HG03139 (cell line): ENCODE measurements at regions not wholly inside any gene's neighbourhood (a gene's known extent, or its start where the extent isn't known, plus 50 kb on each side); places are given as distances from the start of the nearest gene placed in this dataset.
"Not testable (repeated sequence)": the region's sequence is repeated elsewhere in the genome, so short reads cannot be mapped to it uniquely, and the experiment has no call there.

Source experiments
- ATAC-seq: cut with Tn5 transposase; IDR thresholded peaks from one replicate; pipeline ENCODE4 v1.9.1; 2021; ENCODE audit not compliant: unreplicated experiment

- ATAC-seq, result no peak
Observed at GRCh38 chrX:140447150-140447549, 57.7 kb downstream of the SOX3 start.

- no peak for ATAC-seq
Observed at GRCh38 chrX:140440876-140441275, 64.0 kb downstream of the SOX3 start.

GRCh38 chrX:140439476-140439875 is 65.4 kb downstream of the SOX3 start:
- ATAC-seq, result no peak

- no peak for ATAC-seq
Observed at GRCh38 chrX:140434347-140434746, 70.5 kb downstream of the SOX3 start.

GRCh38 chrX:140433582-140433981 is 71.3 kb downstream of the SOX3 start:
- ATAC-seq, result no peak

- ATAC-seq, result no peak
Observed at GRCh38 chrX:140432346-140433175, 72.3 kb downstream of the SOX3 start.

GRCh38 chrX:140431521-140431920 is 73.3 kb downstream of the SOX3 start:
- no peak for ATAC-seq

GRCh38 chrX:140425712-140426395 is 79.0 kb downstream of the SOX3 start:
- no peak for ATAC-seq

GRCh38 chrX:140422501-140422900 is 82.4 kb downstream of the SOX3 start:
- no peak for ATAC-seq

- ATAC-seq, result not testable (repeated sequence)
Observed at GRCh38 chrX:140402131-140402530, 102.7 kb downstream of the SOX3 start.

GRCh38 chrX:140396326-140396725 is 108.5 kb downstream of the SOX3 start:
- not testable (repeated sequence) for ATAC-seq

GRCh38 chrX:140393507-140393906 is 111.4 kb downstream of the SOX3 start:
- no peak for ATAC-seq

GRCh38 chrX:140391313-140391712 is 113.6 kb downstream of the SOX3 start:
- no peak for ATAC-seq

GRCh38 chrX:140389331-140389730 is 115.5 kb downstream of the SOX3 start:
- ATAC-seq, result no peak

GRCh38 chrX:140362861-140363260 is 142.0 kb downstream of the SOX3 start:
- ATAC-seq, result no peak

GRCh38 chrX:140360924-140361323 is 143.9 kb downstream of the SOX3 start:
- ATAC-seq, result no peak

GRCh38 chrX:140360284-140360683 is 144.6 kb downstream of the SOX3 start:
- ATAC-seq, result no peak

GRCh38 chrX:140355922-140356321 is 148.9 kb downstream of the SOX3 start:
- ATAC-seq, result no peak

- ATAC-seq, result no peak
Observed at GRCh38 chrX:140355429-140355828, 149.4 kb downstream of the SOX3 start.

GRCh38 chrX:140354431-140355120 is 150.3 kb downstream of the SOX3 start:
- no peak for ATAC-seq

GRCh38 chrX:140346729-140347128 is 158.1 kb downstream of the SOX3 start:
- no peak for ATAC-seq
